RWPE2 (cell line): ENCODE measurements at regions not wholly inside any gene's neighbourhood (a gene's known extent, or its start where the extent isn't known, plus 50 kb on each side); places are given as distances from the start of the nearest gene placed in this dataset.
A peak's percentile ranks its signal among the peaks of the same experiment; 100 is the strongest.

Source experiments
- ATAC-seq: fragments of 200-7000 bp; cut with Tn5 transposase; 3 replicates; pipeline ENCODE4 v1.9.1; 2021; ENCODE audit warnings: low read depth
- DNase-seq: peaks from one replicate; pipeline ENCODE4 v3.0.0-alpha.2; 2020; ENCODE audit warnings: low spot score
- H3K27ac ChIP-seq: fragments of 450-650 bp; 2 replicates; pipeline ENCODE4 v1.5.1; 2017; ENCODE audit warnings: mild to moderate bottlenecking; ENCODE audit not compliant: poor library complexity, severe bottlenecking
- H3K27me3 ChIP-seq: fragments of 250-450 bp; sonication (Bioruptor Pico); 2 replicates; pipeline ENCODE4 v1.5.1; 2021; ENCODE audit warnings: mild to moderate bottlenecking, moderate library complexity; ENCODE audit not compliant: insufficient read depth, poor library complexity, severe bottlenecking
- H3K36me3 ChIP-seq: fragments of 250-450 bp; sonication (Bioruptor Pico); 2 replicates; pipeline ENCODE4 v1.5.1; 2020; ENCODE audit warnings: low read depth, mild to moderate bottlenecking, moderate library complexity
- H3K4me1 ChIP-seq: fragments of 250-450 bp; sonication (Bioruptor Pico); 2 replicates; pipeline ENCODE4 v1.5.1; 2021; ENCODE audit warnings: mild to moderate bottlenecking, moderate library complexity; ENCODE audit not compliant: insufficient read depth, poor library complexity, severe bottlenecking
- H3K4me3 ChIP-seq: fragments of 250-450 bp; sonication (Bioruptor Pico); 2 replicates; pipeline ENCODE4 v1.5.1; 2021; ENCODE audit warnings: mild to moderate bottlenecking, moderate library complexity; ENCODE audit not compliant: severe bottlenecking
- H3K9me3 ChIP-seq: fragments of 250-450 bp; sonication (Bioruptor Pico); 2 replicates; pipeline ENCODE4 v1.5.1; 2021; ENCODE audit warnings: mild to moderate bottlenecking, moderate library complexity; ENCODE audit not compliant: severe bottlenecking
- CTCF ChIP-seq: fragments of 450-650 bp; IDR thresholded peaks from one replicate; pipeline ENCODE4 v1.5.1; 2017; ENCODE audit warnings: mild to moderate bottlenecking, moderate library complexity; ENCODE audit not compliant: poor library complexity, severe bottlenecking

GRCh38 chr13:44759384-44760360 lies 183.5 kb upstream of the TSC22D1 start:
- H3K27me3 ChIP-seq: no peaks in the 10 kb centered on the region
- DNase-seq (no peak), ATAC-seq (peak; percentile 13)
- no peak for TF ChIP-seq CTCF
- no peaks in the 10 kb centered on the region for H3K9me3 ChIP-seq
- peaks cover 39% of the 10 kb centered on the region for H3K4me1 ChIP-seq
- no peak overlapping the region for H3K4me3 ChIP-seq
- H3K36me3 ChIP-seq: no peaks in the 10 kb centered on the region
- H3K27ac ChIP-seq: peak overlapping the region; percentile 93

- no peak for TF ChIP-seq CTCF
- ATAC-seq: peak; percentile 97
- peak overlapping the region; percentile 93 for H3K27ac ChIP-seq
Measured at GRCh38 chr13:44758630-44759383, 182.7 kb upstream of the TSC22D1 start.

GRCh38 chr13:44757671-44758070 lies 181.5 kb upstream of the TSC22D1 start:
- H3K27ac ChIP-seq: peak overlapping the region; percentile 93
- no peak overlapping the region for H3K4me3 ChIP-seq
- H3K9me3 ChIP-seq: no peaks in the 10 kb centered on the region
- TF ChIP-seq CTCF: no peak
- no peaks in the 10 kb centered on the region for H3K36me3 ChIP-seq
- DNase-seq (no peak), ATAC-seq (no peak)
- peaks cover 39% of the 10 kb centered on the region for H3K4me1 ChIP-seq
- no peaks in the 10 kb centered on the region for H3K27me3 ChIP-seq

More at GRCh38 chr13:44758630-44759383, 182.7 kb upstream of the TSC22D1 start:
- DNase-seq: no peak
- H3K4me1 ChIP-seq: peaks cover 39% of the 10 kb centered on the region
- H3K27me3 ChIP-seq: no peaks in the 10 kb centered on the region
- no peaks in the 10 kb centered on the region for H3K36me3 ChIP-seq
- H3K4me3 ChIP-seq: no peak overlapping the region
- H3K9me3 ChIP-seq: no peaks in the 10 kb centered on the region

- H3K4me1 ChIP-seq: peaks cover 39% of the 10 kb centered on the region
- H3K9me3 ChIP-seq: no peaks in the 10 kb centered on the region
- DNase-seq (no peak), ATAC-seq (no peak)
- peak overlapping the region; percentile 51 for H3K27ac ChIP-seq
- H3K27me3 ChIP-seq: no peaks in the 10 kb centered on the region
- no peak for TF ChIP-seq CTCF
- H3K4me3 ChIP-seq: no peak overlapping the region
- no peaks in the 10 kb centered on the region for H3K36me3 ChIP-seq
Measured at GRCh38 chr13:44756276-44756810, 180.2 kb upstream of the TSC22D1 start.
